Tibial nerve (tissue), 4 donors: ENCODE measurements at regions not wholly inside any gene's neighbourhood (a gene's known extent, or its start where the extent isn't known, plus 50 kb on each side); places are given as distances from the start of the nearest gene placed in this dataset.

Source experiments
- CTCF ChIP-seq, 5 experiments: fragments of 200-600 bp in 3 of 5; fragments of 450-650 bp in 2 of 5; sonication (generic) in 3 of 5; IDR thresholded peaks; one replicate each; pipeline ENCODE4 v1.5.1; 2016 to 2019; ENCODE audit warnings: antibody characterized with exemption in 5 of 5, mild to moderate bottlenecking in 3 of 5, moderate library complexity in 2 of 5
- EP300 ChIP-seq, 2 donors: sonication (generic); formaldehyde crosslinking; IDR thresholded peaks; one replicate each; pipeline ENCODE4 v1.6.1; 2017; ENCODE audit warnings: antibody characterized with exemption in 2 of 2, mild to moderate bottlenecking in 1 of 2
- POLR2A ChIP-seq, 2 donors: fragments of 450-650 bp; IDR thresholded peaks; one replicate each; pipeline ENCODE4 v1.6.1; 2017; ENCODE audit warnings: antibody characterized with exemption in 2 of 2, mild to moderate bottlenecking in 2 of 2, moderate library complexity in 2 of 2

DNA sequence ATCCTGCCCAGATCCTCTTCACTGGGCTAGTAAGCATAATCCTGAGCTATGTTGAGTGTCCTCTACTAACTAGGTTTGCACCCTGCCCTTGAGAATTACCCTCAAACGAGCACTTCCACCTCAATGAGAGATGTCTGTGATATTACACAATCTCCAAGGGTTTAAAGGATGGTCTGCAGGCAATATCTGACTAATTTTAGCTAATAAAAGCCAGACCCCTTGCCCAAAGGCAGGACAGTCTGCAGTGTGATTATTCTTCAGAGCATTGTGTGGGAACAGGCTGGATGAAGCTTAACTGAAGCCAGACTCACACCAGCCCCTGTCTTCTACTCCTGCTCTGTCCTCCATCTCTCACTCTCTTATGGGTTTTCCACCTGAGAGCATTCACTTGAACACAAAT is 544.9 kb upstream of the DDX18 start:
- TF ChIP-seq CTCF (IDR thresholded peaks at IDR 0.05) (no peak), POLR2A (IDR thresholded peaks at IDR 0.05) (no peak), EP300 (IDR thresholded peaks at IDR 0.05) (no peak)
